PC-9 (cell line): ENCODE measurements at regions not wholly inside any gene's neighbourhood (a gene's known extent, or its start where the extent isn't known, plus 50 kb on each side); places are given as distances from the start of the nearest gene placed in this dataset.

Source experiments
- EZH2 ChIP-seq: fragments of 200-600 bp; sonication (generic); IDR thresholded peaks from 2 replicates; pipeline ENCODE4 v1.8.0; 2017; ENCODE audit warnings: antibody characterized with exemption, low read depth
- TF ChIP-seq, protein P1 (sequence below): fragments of 200-600 bp; sonication (generic); conservative IDR thresholded peaks from 2 replicates; pipeline ENCODE4 v1.6.1; 2017; ENCODE audit warnings: mixed run types, antibody characterized with exemption, mild to moderate bottlenecking, moderate library complexity

DNA sequence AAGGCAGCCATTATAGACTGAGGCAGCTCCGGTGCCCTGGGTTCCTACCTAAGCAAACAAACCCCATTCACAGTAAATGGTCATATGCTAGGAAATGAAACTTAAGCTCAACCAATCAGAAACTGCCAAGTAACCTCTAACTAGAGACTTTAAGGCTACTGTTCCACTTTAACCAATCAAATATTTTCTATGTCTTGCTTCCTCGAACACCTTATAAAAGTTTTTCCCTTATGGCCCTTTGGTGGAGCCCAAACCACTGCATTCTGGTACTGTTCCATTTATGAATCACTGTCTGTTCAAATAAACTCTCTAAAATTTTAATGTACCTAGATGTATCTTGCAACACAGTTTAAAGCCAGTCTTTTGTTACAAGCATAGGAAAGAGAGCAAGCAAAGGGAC is 361.1 kb downstream of the HGF start:
- TF ChIP-seq, protein P1, sequence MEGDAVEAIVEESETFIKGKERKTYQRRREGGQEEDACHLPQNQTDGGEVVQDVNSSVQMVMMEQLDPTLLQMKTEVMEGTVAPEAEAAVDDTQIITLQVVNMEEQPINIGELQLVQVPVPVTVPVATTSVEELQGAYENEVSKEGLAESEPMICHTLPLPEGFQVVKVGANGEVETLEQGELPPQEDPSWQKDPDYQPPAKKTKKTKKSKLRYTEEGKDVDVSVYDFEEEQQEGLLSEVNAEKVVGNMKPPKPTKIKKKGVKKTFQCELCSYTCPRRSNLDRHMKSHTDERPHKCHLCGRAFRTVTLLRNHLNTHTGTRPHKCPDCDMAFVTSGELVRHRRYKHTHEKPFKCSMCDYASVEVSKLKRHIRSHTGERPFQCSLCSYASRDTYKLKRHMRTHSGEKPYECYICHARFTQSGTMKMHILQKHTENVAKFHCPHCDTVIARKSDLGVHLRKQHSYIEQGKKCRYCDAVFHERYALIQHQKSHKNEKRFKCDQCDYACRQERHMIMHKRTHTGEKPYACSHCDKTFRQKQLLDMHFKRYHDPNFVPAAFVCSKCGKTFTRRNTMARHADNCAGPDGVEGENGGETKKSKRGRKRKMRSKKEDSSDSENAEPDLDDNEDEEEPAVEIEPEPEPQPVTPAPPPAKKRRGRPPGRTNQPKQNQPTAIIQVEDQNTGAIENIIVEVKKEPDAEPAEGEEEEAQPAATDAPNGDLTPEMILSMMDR, result no peak
- no peak for TF ChIP-seq EZH2
